ENCODE measurements at regions not wholly inside any gene's neighbourhood (a gene's known extent, or its start where the extent isn't known, plus 50 kb on each side); places are given as distances from the start of the nearest gene placed in this dataset.

DNA sequence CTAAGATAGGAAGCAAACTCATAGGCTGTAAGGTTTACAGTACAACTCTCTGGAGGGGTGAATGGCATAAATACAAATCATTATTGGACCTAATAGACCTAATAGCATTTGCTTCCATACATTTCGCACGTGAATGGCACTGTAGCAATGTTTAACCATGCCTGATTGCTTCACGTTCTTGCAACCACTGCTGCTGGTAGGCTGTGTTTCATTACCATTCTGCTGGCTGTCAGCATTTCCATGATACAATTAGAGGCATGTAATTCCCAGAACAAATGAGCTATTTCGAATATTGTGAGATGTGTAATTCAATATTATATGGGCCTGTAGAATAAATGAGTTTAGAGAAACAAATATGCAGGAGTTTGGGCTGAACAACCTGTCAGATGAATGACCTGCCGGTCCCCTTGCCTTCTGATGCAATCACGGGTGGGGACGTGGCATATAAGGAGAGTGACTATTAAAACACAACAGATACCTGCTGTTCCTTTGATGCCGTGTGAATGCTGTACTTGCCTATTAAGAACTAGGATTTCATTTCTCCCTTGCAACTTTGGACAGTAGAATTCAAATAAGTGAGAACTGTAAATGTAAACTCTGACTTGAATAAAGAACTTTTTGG is 393.4 kb downstream of the ACTR3B start:
- Histone ChIP-seq H3K79me2 (ENCODE audit: low read length) (no peaks in the 10 kb centered on the region), H3K27me3 (ENCODE audit: low read length) (no peaks in the 10 kb centered on the region), H3K4me1 (ENCODE audit: low read length) (no peaks in the 10 kb centered on the region), H3K27ac (ENCODE audit: low read length) (no peak overlapping the region), H3K9ac (ENCODE audit: low read length) (no peak overlapping the region), H3K9me2 (replicated peaks; ENCODE audit: insufficient read depth, low read length) (no peaks in the 10 kb centered on the region), H3K4me3 (ENCODE audit: low read length) (no peak overlapping the region), H4K20me1 (ENCODE audit: insufficient read depth, low read depth, low read length) (no peaks in the 10 kb centered on the region), H3K9me3 (ENCODE audit: low read length) (no peaks in the 10 kb centered on the region), H2AFZ (ENCODE audit: low read length) (no peak overlapping the region), H3K36me3 (ENCODE audit: insufficient read depth, low read length) (no peaks in the 10 kb centered on the region), H3K4me2 (ENCODE audit: low read depth, low read length, poor library complexity, severe bottlenecking) (no peak overlapping the region)
- no peak for DNase-seq

DNA sequence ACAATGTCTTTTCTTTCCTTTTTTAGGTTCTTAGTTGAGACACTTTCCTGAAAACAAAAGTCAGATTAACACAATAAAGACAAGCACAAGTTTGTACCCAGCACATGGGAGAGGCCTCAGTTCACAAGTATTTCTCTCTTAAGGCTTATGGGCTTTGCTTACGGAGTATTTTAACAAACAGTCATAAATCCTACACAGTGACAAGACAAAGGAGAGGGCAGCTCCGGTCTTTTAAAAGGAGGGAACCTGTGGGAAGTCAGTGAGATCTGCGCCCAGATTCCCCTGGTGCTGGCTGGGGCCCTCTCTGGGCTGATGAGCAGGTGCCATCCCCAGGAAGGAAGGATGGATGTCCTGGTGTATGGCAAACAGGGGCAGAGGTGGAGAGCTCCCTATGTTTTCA is 398.6 kb downstream of the ACTR3B start:
- H3K79me2 ChIP-seq (ENCODE audit: low read length), result no peaks in the 10 kb centered on the region
- H3K4me3 ChIP-seq (ENCODE audit: low read length), result no peak overlapping the region
- H3K27ac ChIP-seq (ENCODE audit: low read length), result no peak overlapping the region
- H3K27me3 ChIP-seq (ENCODE audit: low read length), result 0 out of 2 replicates have a peak, but pooled peaks cover 2% of the 10 kb centered on the region
- H3K9me2 ChIP-seq (replicated peaks; ENCODE audit: insufficient read depth, low read length), result no peaks in the 10 kb centered on the region
- no peaks in the 10 kb centered on the region for H3K36me3 ChIP-seq (ENCODE audit: insufficient read depth, low read length)
- no peak overlapping the region for H3K9ac ChIP-seq (ENCODE audit: low read length)
- no peak for DNase-seq
- no peak overlapping the region for H2AFZ ChIP-seq (ENCODE audit: low read length)
- no peaks in the 10 kb centered on the region for H3K9me3 ChIP-seq (ENCODE audit: low read length)
- no peak overlapping the region for H3K4me2 ChIP-seq (ENCODE audit: low read depth, low read length, poor library complexity, severe bottlenecking)
- no peaks in the 10 kb centered on the region for H4K20me1 ChIP-seq (ENCODE audit: insufficient read depth, low read depth, low read length)
- no peaks in the 10 kb centered on the region for H3K4me1 ChIP-seq (ENCODE audit: low read length)

DNA sequence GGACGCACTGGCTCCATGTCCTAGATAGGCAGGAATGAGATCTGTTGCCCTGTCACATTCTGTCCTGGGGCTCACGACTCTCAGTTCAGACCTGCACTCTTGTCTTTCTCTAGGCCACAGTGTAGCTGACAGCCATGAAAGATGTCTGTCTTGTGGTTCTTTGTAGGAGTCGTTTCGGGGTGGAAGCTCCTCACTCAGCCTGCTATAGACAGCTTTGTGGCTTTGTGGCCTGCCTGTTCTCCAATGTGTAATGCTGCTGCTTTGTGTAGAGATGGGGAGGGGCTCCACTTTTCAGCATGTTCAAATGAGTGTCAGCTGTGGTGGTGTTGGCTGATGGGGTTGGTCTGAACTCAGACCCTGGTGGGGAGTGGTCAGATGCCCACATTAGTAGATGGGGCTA is 410.7 kb downstream of the ACTR3B start:
- Histone ChIP-seq H3K9me2 (replicated peaks; ENCODE audit: insufficient read depth, low read length) (no peaks in the 10 kb centered on the region), H3K27ac (ENCODE audit: low read length) (no peak overlapping the region), H3K4me1 (ENCODE audit: low read length) (no peaks in the 10 kb centered on the region), H3K4me3 (ENCODE audit: low read length) (no peak overlapping the region), H3K9ac (ENCODE audit: low read length) (no peak overlapping the region), H3K27me3 (ENCODE audit: low read length) (no peaks in the 10 kb centered on the region), H3K4me2 (ENCODE audit: low read depth, low read length, poor library complexity, severe bottlenecking) (no peak overlapping the region), H4K20me1 (ENCODE audit: insufficient read depth, low read depth, low read length) (no peaks in the 10 kb centered on the region), H3K79me2 (ENCODE audit: low read length) (no peaks in the 10 kb centered on the region), H2AFZ (ENCODE audit: low read length) (no peak overlapping the region), H3K9me3 (ENCODE audit: low read length) (no peaks in the 10 kb centered on the region), H3K36me3 (ENCODE audit: insufficient read depth, low read length) (no peaks in the 10 kb centered on the region)
- no peak for DNase-seq

DNA sequence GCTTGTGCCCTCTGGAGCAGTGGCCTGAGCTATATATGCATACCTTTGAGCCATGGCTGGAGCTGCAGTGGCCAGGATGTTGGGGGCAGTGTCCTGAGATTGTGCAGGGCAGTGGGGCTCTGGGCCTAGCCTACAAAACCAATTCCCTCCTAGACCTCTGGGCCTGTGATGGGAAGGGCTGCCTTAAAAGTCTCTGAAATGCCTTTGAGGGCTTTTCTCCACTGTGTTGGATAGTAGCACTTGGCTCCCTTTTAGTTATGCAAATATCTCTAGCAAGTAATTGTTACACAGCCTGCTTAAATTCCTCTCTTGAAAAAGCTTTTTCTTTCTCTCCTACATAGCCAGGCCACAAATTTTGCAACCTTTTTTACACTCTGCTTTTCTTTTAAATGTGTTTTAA is 426.4 kb downstream of the ACTR3B start:
- Histone ChIP-seq H3K4me2 (ENCODE audit: low read depth, low read length, poor library complexity, severe bottlenecking) (no peak overlapping the region), H2AFZ (ENCODE audit: low read length) (no peak overlapping the region), H3K9me2 (replicated peaks; ENCODE audit: insufficient read depth, low read length) (no peaks in the 10 kb centered on the region), H3K4me3 (ENCODE audit: low read length) (no peak overlapping the region), H3K79me2 (ENCODE audit: low read length) (no peaks in the 10 kb centered on the region), H3K27ac (ENCODE audit: low read length) (no peak overlapping the region), H3K36me3 (ENCODE audit: insufficient read depth, low read length) (no peaks in the 10 kb centered on the region), H3K9ac (ENCODE audit: low read length) (no peak overlapping the region), H3K4me1 (ENCODE audit: low read length) (peaks cover 10% of the 10 kb centered on the region), H3K9me3 (ENCODE audit: low read length) (no peaks in the 10 kb centered on the region), H4K20me1 (ENCODE audit: insufficient read depth, low read depth, low read length) (no peaks in the 10 kb centered on the region), H3K27me3 (ENCODE audit: low read length) (no peaks in the 10 kb centered on the region)
- no peak for DNase-seq

DNA sequence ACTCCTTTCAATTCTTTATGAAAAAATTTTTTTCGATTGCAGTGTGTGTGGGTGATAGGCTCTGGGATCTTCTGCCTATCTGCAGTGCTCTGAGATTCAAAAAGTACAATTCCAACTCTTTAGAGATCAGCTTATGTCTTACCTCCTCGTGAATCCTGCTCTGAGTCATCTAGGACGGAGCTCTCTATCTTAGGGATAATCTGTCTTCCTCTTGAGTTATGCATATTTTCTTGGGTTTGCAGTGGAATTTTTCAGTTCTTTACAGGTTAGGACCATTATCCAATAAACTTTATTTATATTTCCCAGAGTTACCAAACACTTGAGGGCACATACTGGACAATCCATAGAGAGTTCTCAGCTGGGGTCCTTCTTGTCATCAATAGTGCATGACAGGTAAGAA is 428.6 kb downstream of the ACTR3B start:
- Histone ChIP-seq H3K4me3 (ENCODE audit: low read length) (no peak overlapping the region), H3K4me2 (ENCODE audit: low read depth, low read length, poor library complexity, severe bottlenecking) (no peak overlapping the region), H3K36me3 (ENCODE audit: insufficient read depth, low read length) (no peaks in the 10 kb centered on the region), H2AFZ (ENCODE audit: low read length) (no peak overlapping the region), H3K9me3 (ENCODE audit: low read length) (no peaks in the 10 kb centered on the region), H3K9me2 (replicated peaks; ENCODE audit: insufficient read depth, low read length) (no peaks in the 10 kb centered on the region), H3K9ac (ENCODE audit: low read length) (no peak overlapping the region), H3K4me1 (ENCODE audit: low read length) (peaks cover 10% of the 10 kb centered on the region), H3K79me2 (ENCODE audit: low read length) (no peaks in the 10 kb centered on the region), H3K27me3 (ENCODE audit: low read length) (no peaks in the 10 kb centered on the region), H3K27ac (ENCODE audit: low read length) (no peak overlapping the region), H4K20me1 (ENCODE audit: insufficient read depth, low read depth, low read length) (no peaks in the 10 kb centered on the region)
- no peak for DNase-seq

DNA sequence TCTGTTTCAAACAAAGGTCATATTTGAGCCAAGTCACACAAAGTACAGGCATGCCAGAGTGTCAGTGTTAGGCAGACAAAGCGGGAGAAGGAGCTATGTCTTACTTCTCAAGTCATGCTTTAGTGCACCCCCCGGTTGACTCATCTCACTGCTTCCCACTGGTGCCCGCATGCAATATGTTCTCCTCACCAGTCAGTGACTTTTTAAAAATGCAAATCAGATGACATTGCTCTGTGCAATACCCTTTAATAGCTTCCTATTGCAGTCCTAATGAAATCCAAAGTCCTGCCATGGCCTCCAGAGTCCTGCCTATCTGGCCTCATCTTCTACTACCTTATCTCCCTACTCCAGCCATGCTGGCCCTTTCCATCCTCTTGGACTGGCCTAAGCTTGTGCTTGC is 429.1 kb downstream of the ACTR3B start:
- Histone ChIP-seq H3K9me3 (ENCODE audit: low read length) (no peaks in the 10 kb centered on the region), H3K36me3 (ENCODE audit: insufficient read depth, low read length) (no peaks in the 10 kb centered on the region), H3K9me2 (replicated peaks; ENCODE audit: insufficient read depth, low read length) (no peaks in the 10 kb centered on the region), H3K27ac (ENCODE audit: low read length) (no peak overlapping the region), H4K20me1 (ENCODE audit: insufficient read depth, low read depth, low read length) (no peaks in the 10 kb centered on the region), H3K4me2 (ENCODE audit: low read depth, low read length, poor library complexity, severe bottlenecking) (no peak overlapping the region), H3K79me2 (ENCODE audit: low read length) (no peaks in the 10 kb centered on the region), H3K4me1 (ENCODE audit: low read length) (peaks cover 10% of the 10 kb centered on the region), H3K9ac (ENCODE audit: low read length) (no peak overlapping the region), H2AFZ (ENCODE audit: low read length) (no peak overlapping the region), H3K27me3 (ENCODE audit: low read length) (no peaks in the 10 kb centered on the region), H3K4me3 (ENCODE audit: low read length) (no peak overlapping the region)
- DNase-seq, result peak; percentile 70

DNA sequence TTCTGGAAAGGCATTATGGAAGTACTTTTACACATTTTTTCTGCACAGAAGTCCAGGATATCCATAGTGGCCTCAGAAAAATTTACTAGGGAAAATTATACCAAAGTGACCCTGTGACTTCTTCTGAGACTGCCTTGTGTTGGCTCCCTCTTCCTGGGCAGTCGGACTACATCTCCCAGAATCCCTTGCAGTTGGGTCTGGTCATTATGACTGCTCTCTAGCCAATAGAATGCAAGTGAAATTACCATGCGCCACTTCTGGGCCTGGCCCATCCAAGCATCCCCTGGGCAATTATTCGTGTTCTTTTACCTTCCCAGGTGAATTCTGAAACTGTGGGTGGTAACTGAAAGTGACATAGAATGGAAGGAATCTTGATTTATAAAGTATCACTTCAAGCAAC is 430.9 kb downstream of the ACTR3B start:
- H3K79me2 ChIP-seq (ENCODE audit: low read length), result no peaks in the 10 kb centered on the region
- H3K4me3 ChIP-seq (ENCODE audit: low read length), result no peak overlapping the region
- no peaks in the 10 kb centered on the region for H3K36me3 ChIP-seq (ENCODE audit: insufficient read depth, low read length)
- H3K4me1 ChIP-seq (ENCODE audit: low read length), result peaks cover 10% of the 10 kb centered on the region
- no peak overlapping the region for H3K27ac ChIP-seq (ENCODE audit: low read length)
- peak overlapping the region; percentile 31; the same call in 1 of the 2 replicates for H2AFZ ChIP-seq (ENCODE audit: low read length)
- no peaks in the 10 kb centered on the region for H3K9me3 ChIP-seq (ENCODE audit: low read length)
- no peaks in the 10 kb centered on the region for H3K27me3 ChIP-seq (ENCODE audit: low read length)
- H4K20me1 ChIP-seq (ENCODE audit: insufficient read depth, low read depth, low read length), result no peaks in the 10 kb centered on the region
- no peak overlapping the region for H3K9ac ChIP-seq (ENCODE audit: low read length)
- no peaks in the 10 kb centered on the region for H3K9me2 ChIP-seq (replicated peaks; ENCODE audit: insufficient read depth, low read length)
- peak; percentile 85 for DNase-seq
- H3K4me2 ChIP-seq (ENCODE audit: low read depth, low read length, poor library complexity, severe bottlenecking), result no peak overlapping the region

DNA sequence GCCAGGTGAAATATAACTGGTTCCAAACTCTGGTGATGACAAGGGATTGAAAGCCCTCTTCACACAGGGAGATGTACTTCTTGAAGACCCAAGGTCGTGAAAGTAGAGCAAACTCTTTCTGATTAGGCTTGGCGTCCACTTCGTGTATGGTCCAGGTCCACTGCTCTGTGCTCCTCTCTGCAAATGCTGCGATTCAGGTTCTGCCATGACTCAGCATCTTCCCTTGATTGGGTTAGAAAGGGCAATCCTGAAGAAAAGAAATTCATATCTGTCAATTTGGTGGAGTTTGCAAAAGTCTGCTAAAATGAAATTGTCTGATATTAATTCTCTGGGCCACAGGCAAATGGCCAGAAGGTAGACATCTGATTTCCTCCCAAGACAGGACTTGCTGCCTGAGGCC is 431.4 kb downstream of the ACTR3B start:
- no peak for DNase-seq
- Histone ChIP-seq H3K79me2 (ENCODE audit: low read length) (no peaks in the 10 kb centered on the region), H3K9me2 (replicated peaks; ENCODE audit: insufficient read depth, low read length) (no peaks in the 10 kb centered on the region), H3K27ac (ENCODE audit: low read length) (no peak overlapping the region), H3K9ac (ENCODE audit: low read length) (no peak overlapping the region), H3K9me3 (ENCODE audit: low read length) (no peaks in the 10 kb centered on the region), H3K4me3 (ENCODE audit: low read length) (no peak overlapping the region), H3K4me2 (ENCODE audit: low read depth, low read length, poor library complexity, severe bottlenecking) (no peak overlapping the region), H3K36me3 (ENCODE audit: insufficient read depth, low read length) (no peaks in the 10 kb centered on the region), H3K27me3 (ENCODE audit: low read length) (no peaks in the 10 kb centered on the region), H2AFZ (ENCODE audit: low read length) (peak overlapping the region; percentile 31; the same call in 1 of the 2 replicates), H4K20me1 (ENCODE audit: insufficient read depth, low read depth, low read length) (no peaks in the 10 kb centered on the region), H3K4me1 (ENCODE audit: low read length) (peaks cover 10% of the 10 kb centered on the region)
